ENCODE measurements at regions not wholly inside any gene's neighbourhood (a gene's known extent, or its start where the extent isn't known, plus 50 kb on each side); places are given as distances from the start of the nearest gene placed in this dataset.
"Not testable (repeated sequence)": the region's sequence is repeated elsewhere in the genome, so short reads cannot be mapped to it uniquely, and the experiment has no call there.

DNA sequence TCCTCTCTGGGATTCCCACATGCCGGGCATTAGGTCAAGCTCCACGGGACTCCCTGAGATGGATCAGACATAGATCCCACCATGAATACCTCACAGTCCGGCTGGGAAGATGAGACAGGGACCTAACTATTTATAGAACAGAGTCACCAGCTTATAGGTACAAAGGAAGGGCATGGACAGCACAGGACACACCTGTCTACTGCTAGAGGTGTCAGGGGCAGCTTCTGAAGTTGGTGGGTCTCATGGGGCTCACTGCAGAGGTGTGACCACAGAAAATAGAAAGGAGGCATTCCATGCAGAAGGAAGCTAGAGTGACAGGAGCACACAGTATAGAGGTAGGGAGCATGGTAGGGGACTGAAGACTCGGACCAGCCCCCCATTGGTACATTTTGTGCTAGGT lies 1722.4 kb downstream of the SPATA31A7 start:
- not testable (repeated sequence) for H3K27ac ChIP-seq (ENCODE audit: low read depth in 1 of 2, low read length in 1 of 2); H3K4me1 ChIP-seq (ENCODE audit: control insufficient read depth in 2 of 2, insufficient read depth in 2 of 2, low read length in 2 of 2); H3K36me3 ChIP-seq (ENCODE audit: control insufficient read depth in 2 of 2, insufficient read depth in 2 of 2, low read length in 1 of 2); H3K4me3 ChIP-seq (ENCODE audit: low read length in 2 of 2); H3K27me3 ChIP-seq (ENCODE audit: control insufficient read depth in 2 of 2, insufficient read depth in 1 of 2, low read length in 1 of 2); H3K9me3 ChIP-seq (ENCODE audit: control insufficient read depth in 2 of 2, insufficient read depth in 1 of 2, low read length in 1 of 2); DNase-seq (ENCODE audit: low read depth in 6 of 9, low spot score in 9 of 9)
- no CpG with 5 or more reads among the region's 4 CpGs for WGBS

- not testable (repeated sequence) for H3K4me1 ChIP-seq (ENCODE audit: control insufficient read depth in 2 of 2, insufficient read depth in 2 of 2, low read length in 2 of 2); DNase-seq (ENCODE audit: low read depth in 6 of 9, low spot score in 9 of 9); H3K27me3 ChIP-seq (ENCODE audit: control insufficient read depth in 2 of 2, insufficient read depth in 1 of 2, low read length in 1 of 2); H3K27ac ChIP-seq (ENCODE audit: low read depth in 1 of 2, low read length in 1 of 2); H3K36me3 ChIP-seq (ENCODE audit: control insufficient read depth in 2 of 2, insufficient read depth in 2 of 2, low read length in 1 of 2); H3K4me3 ChIP-seq (ENCODE audit: low read length in 2 of 2); H3K9me3 ChIP-seq (ENCODE audit: control insufficient read depth in 2 of 2, insufficient read depth in 1 of 2, low read length in 1 of 2)
- 52% methylated on average over 10 of the region's 21 CpGs for WGBS
These were observed 1725.3 kb downstream of the SPATA31A7 start for GRCh38 chr9:62915168-62915567.

DNA sequence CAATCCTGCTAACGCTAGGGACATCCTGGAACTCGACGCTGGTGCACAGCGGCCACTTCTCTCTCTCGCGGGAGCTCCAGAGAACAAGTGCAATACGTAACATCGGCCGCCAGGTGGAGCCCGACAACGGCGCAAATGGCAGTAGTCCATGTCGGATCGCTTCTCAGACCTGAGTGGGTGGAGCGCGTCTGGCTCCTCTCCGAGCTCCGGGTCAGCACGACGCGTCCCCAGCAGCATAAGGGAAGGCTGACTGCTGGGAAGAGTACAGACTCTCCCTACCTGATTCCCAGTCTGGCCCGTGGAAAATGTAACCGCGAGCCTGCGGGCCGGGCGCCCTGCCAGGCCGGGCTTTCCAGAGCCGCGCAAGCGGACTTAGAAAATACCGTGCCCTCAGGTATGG lies 1725.8 kb downstream of the SPATA31A7 start:
- DNase-seq (ENCODE audit: low read depth in 6 of 9, low spot score in 9 of 9): not testable (repeated sequence)

GRCh38 chr9:62918648-62919385 lies 1729.0 kb downstream of the SPATA31A7 start:
- DNase-seq (ENCODE audit: low read depth in 6 of 9, low spot score in 9 of 9); H3K27me3 ChIP-seq (ENCODE audit: control insufficient read depth in 2 of 2, insufficient read depth in 1 of 2, low read length in 1 of 2); H3K27ac ChIP-seq (ENCODE audit: low read depth in 1 of 2, low read length in 1 of 2); H3K4me1 ChIP-seq (ENCODE audit: control insufficient read depth in 2 of 2, insufficient read depth in 2 of 2, low read length in 2 of 2); H3K36me3 ChIP-seq (ENCODE audit: control insufficient read depth in 2 of 2, insufficient read depth in 2 of 2, low read length in 1 of 2); H3K4me3 ChIP-seq (ENCODE audit: low read length in 2 of 2); H3K9me3 ChIP-seq (ENCODE audit: control insufficient read depth in 2 of 2, insufficient read depth in 1 of 2, low read length in 1 of 2): not testable (repeated sequence)
- 94% methylated on average over 3 of the region's 3 CpGs for WGBS

More for the DNA sequence above, 1725.8 kb downstream of the SPATA31A7 start:
- not testable (repeated sequence) for H3K36me3 ChIP-seq (ENCODE audit: control insufficient read depth in 2 of 2, insufficient read depth in 2 of 2, low read length in 1 of 2); H3K27ac ChIP-seq (ENCODE audit: low read depth in 1 of 2, low read length in 1 of 2); H3K9me3 ChIP-seq (ENCODE audit: control insufficient read depth in 2 of 2, insufficient read depth in 1 of 2, low read length in 1 of 2); H3K27me3 ChIP-seq (ENCODE audit: control insufficient read depth in 2 of 2, insufficient read depth in 1 of 2, low read length in 1 of 2); H3K4me3 ChIP-seq (ENCODE audit: low read length in 2 of 2); H3K4me1 ChIP-seq (ENCODE audit: control insufficient read depth in 2 of 2, insufficient read depth in 2 of 2, low read length in 2 of 2)
- 3% methylated on average over 12 of the region's 32 CpGs for WGBS

- not testable (repeated sequence) for H3K9me3 ChIP-seq (ENCODE audit: control insufficient read depth in 2 of 2, insufficient read depth in 1 of 2, low read length in 1 of 2); H3K36me3 ChIP-seq (ENCODE audit: control insufficient read depth in 2 of 2, insufficient read depth in 2 of 2, low read length in 1 of 2); DNase-seq (ENCODE audit: low read depth in 6 of 9, low spot score in 9 of 9); H3K4me1 ChIP-seq (ENCODE audit: control insufficient read depth in 2 of 2, insufficient read depth in 2 of 2, low read length in 2 of 2); H3K4me3 ChIP-seq (ENCODE audit: low read length in 2 of 2); H3K27ac ChIP-seq (ENCODE audit: low read depth in 1 of 2, low read length in 1 of 2); H3K27me3 ChIP-seq (ENCODE audit: control insufficient read depth in 2 of 2, insufficient read depth in 1 of 2, low read length in 1 of 2)
- WGBS: no CpG with 5 or more reads among the region's 4 CpGs
These were observed 1741.6 kb downstream of the SPATA31A7 start for GRCh38 chr9:62931484-62931883.

GRCh38 chr9:62952840-62953239 lies 1763.0 kb downstream of the SPATA31A7 start:
- not testable (repeated sequence) for H3K27ac ChIP-seq (ENCODE audit: low read depth in 1 of 2, low read length in 1 of 2); H3K36me3 ChIP-seq (ENCODE audit: control insufficient read depth in 2 of 2, insufficient read depth in 2 of 2, low read length in 1 of 2); H3K9me3 ChIP-seq (ENCODE audit: control insufficient read depth in 2 of 2, insufficient read depth in 1 of 2, low read length in 1 of 2); H3K4me1 ChIP-seq (ENCODE audit: control insufficient read depth in 2 of 2, insufficient read depth in 2 of 2, low read length in 2 of 2); DNase-seq (ENCODE audit: low read depth in 6 of 9, low spot score in 9 of 9); H3K4me3 ChIP-seq (ENCODE audit: low read length in 2 of 2); H3K27me3 ChIP-seq (ENCODE audit: control insufficient read depth in 2 of 2, insufficient read depth in 1 of 2, low read length in 1 of 2)
- WGBS: no CpG with 5 or more reads among the region's 2 CpGs

Data from thymus (tissue), 11 donors.